H1 (cell line): ENCODE measurements at regions not wholly inside any gene's neighbourhood (a gene's known extent, or its start where the extent isn't known, plus 50 kb on each side); places are given as distances from the start of the nearest gene placed in this dataset.

Experiments
- CTCF ChIA-PET: fragments of 300-600 bp; sonication (Branson Sonifier 250); formaldehyde crosslinking; loops from one replicate; lab custom pipeline; 2021; ENCODE audit not compliant: partially characterized antibody; lab: Charles Lee
- POLR2A ChIA-PET: fragments of 300-600 bp; sonication (Branson Sonifier 250); formaldehyde crosslinking; loops from one replicate; lab custom pipeline; 2021; ENCODE audit warnings: inconsistent platforms; ENCODE audit not compliant: partially characterized antibody; lab: Charles Lee
- DNase-seq, 2 experiments: peaks; one replicate each; pipeline versions ENCODE4 v3.0.0 to v3.0.0-alpha.2; 2010 to 2022; ENCODE audit warnings: low spot score in 2 of 2, low read depth in 1 of 2, mixed read lengths in 1 of 2
- FAIRE-seq: peaks from 2 replicates; lab custom pipeline; 2011; peaks lifted over from hg19 to GRCh38; lab: Jason Lieb, UNC
- H2AFZ ChIP-seq: 2 replicates; pipeline ENCODE4 v1.8.1; 2012; ENCODE audit warnings: low read length, inconsistent platforms
- H2AK5ac ChIP-seq: 2 replicates; pipeline ENCODE4 v1.6.1; 2013; ENCODE audit warnings: low read depth, low read length
- H2BK120ac ChIP-seq: replicated peaks from 2 replicates; pipeline ENCODE3; 2013; ENCODE audit warnings: low read depth, low read length, inconsistent platforms
- H2BK12ac ChIP-seq: 2 replicates; pipeline ENCODE4 v1.6.1; 2013; ENCODE audit warnings: low read depth, low read length
- H2BK15ac ChIP-seq: 2 replicates; pipeline ENCODE4 v1.6.1; 2013; ENCODE audit warnings: low read length
- H2BK20ac ChIP-seq: 2 replicates; pipeline ENCODE4 v1.6.1; 2013; ENCODE audit warnings: low read length
- H2BK5ac ChIP-seq: 2 replicates; pipeline ENCODE4 v1.6.1; 2013; ENCODE audit warnings: low read depth, low read length
- H3K14ac ChIP-seq: 2 replicates; pipeline ENCODE4 v1.6.1; 2013; ENCODE audit warnings: inconsistent platforms; ENCODE audit not compliant: insufficient read length
- H3K18ac ChIP-seq: 2 replicates; pipeline ENCODE4 v1.6.1; 2013; ENCODE audit warnings: low read length; ENCODE audit errors: extremely low read depth
- H3K23ac ChIP-seq: 2 replicates; pipeline ENCODE4 v1.6.1; 2013; ENCODE audit warnings: inconsistent platforms; ENCODE audit not compliant: insufficient read length
- H3K23me2 ChIP-seq: 2 replicates; pipeline ENCODE4 v1.6.1; 2013; ENCODE audit warnings: low read depth, low read length
- H3K27ac ChIP-seq: 2 replicates; pipeline ENCODE4 v1.6.1; 2011; ENCODE audit warnings: low read depth, low read length, inconsistent platforms
- H3K27me3 ChIP-seq, 4 experiments: replicated peaks in 1 of 4; 1 replicate in 1 of 4; 2 replicates in 3 of 4; pipeline versions ENCODE4 v1.6.1 to v1.8.1; 2011 to 2013; ENCODE audit warnings: low read length in 3 of 4, mild to moderate bottlenecking in 3 of 4, inconsistent platforms in 2 of 4, mixed read lengths in 2 of 4, moderate library complexity in 1 of 4; ENCODE audit not compliant: control insufficient read depth in 3 of 4, insufficient read depth in 3 of 4; ENCODE audit errors: extremely low read depth in 1 of 4
- H3K36me3 ChIP-seq, 4 experiments: 2 replicates each; pipeline versions ENCODE4 v1.6.1 to v1.8.1; 2011 to 2013; ENCODE audit warnings: mild to moderate bottlenecking in 4 of 4, low read length in 3 of 4, moderate library complexity in 2 of 4, control low read depth in 1 of 4, inconsistent platforms in 1 of 4; ENCODE audit not compliant: insufficient read depth in 4 of 4, control insufficient read depth in 2 of 4
- H3K4ac ChIP-seq: replicated peaks from 2 replicates; pipeline ENCODE3; 2013; ENCODE audit warnings: low read length, low read depth, mixed read lengths, inconsistent platforms; ENCODE audit not compliant: insufficient read length
- H3K4me1 ChIP-seq, 4 experiments: replicated peaks in 1 of 4; 1 replicate in 1 of 4; 2 replicates in 3 of 4; pipeline versions ENCODE4 v1.6.1 to v1.8.1; 2011 to 2013; ENCODE audit warnings: low read length in 3 of 4, inconsistent platforms in 2 of 4, mixed read lengths in 1 of 4; ENCODE audit not compliant: insufficient read depth in 4 of 4, control insufficient read depth in 3 of 4
- H3K4me2 ChIP-seq, 2 experiments: 2 replicates each; pipeline versions ENCODE4 v1.6.1 to v1.8.1; 2011 to 2013; ENCODE audit warnings: low read depth in 2 of 2, low read length in 2 of 2, control low read depth in 1 of 2, inconsistent platforms in 1 of 2, mild to moderate bottlenecking in 1 of 2; ENCODE audit not compliant: insufficient read depth in 1 of 2
- H3K4me3 ChIP-seq, 4 experiments: fragments of 200-600, 300-600 bp in 1 of 4; sonication (generic), shearing (Covaris generic), sonication (Bioruptor Twin) in 1 of 4; 2 replicates each; pipeline versions ENCODE4 v1.5.1 to v1.8.1; 2011 to 2016; ENCODE audit warnings: low read length in 4 of 4, low read depth in 3 of 4, control low read depth in 2 of 4, inconsistent platforms in 2 of 4, mild to moderate bottlenecking in 2 of 4, mixed read lengths in 1 of 4, moderate library complexity in 1 of 4; ENCODE audit not compliant: insufficient read depth in 2 of 4; ENCODE audit errors: extremely low read depth in 1 of 4
- H3K56ac ChIP-seq: replicated peaks from 2 replicates; pipeline ENCODE3; 2013; ENCODE audit warnings: low read depth, mild to moderate bottlenecking, mixed read lengths, low read length, inconsistent platforms; ENCODE audit not compliant: insufficient read length
- H3K79me1 ChIP-seq: 2 replicates; pipeline ENCODE4 v1.6.1; 2013; ENCODE audit warnings: low read depth, low read length, control low read depth
- H3K79me2 ChIP-seq, 2 experiments: 2 replicates each; pipeline versions ENCODE4 v1.6.1 to v1.8.1; 2012 to 2013; ENCODE audit warnings: low read length in 2 of 2, mild to moderate bottlenecking in 2 of 2, inconsistent platforms in 1 of 2; ENCODE audit not compliant: insufficient read depth in 2 of 2, control insufficient read depth in 1 of 2
- H3K9ac ChIP-seq, 4 experiments: replicated peaks in 1 of 4; 1 replicate in 1 of 4; 2 replicates in 3 of 4; pipeline versions ENCODE4 v1.6.1 to v1.8.1; 2011 to 2013; ENCODE audit warnings: low read depth in 3 of 4, low read length in 3 of 4, control low read depth in 2 of 4, mild to moderate bottlenecking in 2 of 4, moderate library complexity in 2 of 4, inconsistent platforms in 1 of 4; ENCODE audit errors: extremely low read depth in 1 of 4
- H3K9me3 ChIP-seq, 2 experiments: 2 replicates each; pipeline versions ENCODE4 v1.6.1 to v1.8.1; 2012 to 2013; ENCODE audit warnings: mild to moderate bottlenecking in 2 of 2, moderate library complexity in 2 of 2, control low read depth in 1 of 2, inconsistent platforms in 1 of 2, low read depth in 1 of 2, low read length in 1 of 2, mixed read lengths in 1 of 2; ENCODE audit not compliant: insufficient read depth in 2 of 2
- H4K20me1 ChIP-seq, 2 experiments: replicated peaks in 1 of 2; 2 replicates each; pipeline versions ENCODE3 to v1.8.1; 2011 to 2013; ENCODE audit warnings: inconsistent platforms in 2 of 2, low read length in 2 of 2, mild to moderate bottlenecking in 1 of 2; ENCODE audit not compliant: insufficient read depth in 2 of 2, control insufficient read depth in 1 of 2
- H4K5ac ChIP-seq: 2 replicates; pipeline ENCODE4 v1.6.1; 2013; ENCODE audit warnings: low read length, low read depth, mixed read lengths, inconsistent platforms; ENCODE audit not compliant: insufficient read length
- H4K8ac ChIP-seq: 2 replicates; pipeline ENCODE4 v1.8.0; 2013; ENCODE audit warnings: mild to moderate bottlenecking, moderate library complexity, low read length, inconsistent platforms; ENCODE audit not compliant: insufficient read depth; ENCODE audit errors: extremely low read depth
- H4K91ac ChIP-seq: replicated peaks from 2 replicates; pipeline ENCODE3; 2013; ENCODE audit warnings: low read length, mixed read lengths, inconsistent platforms; ENCODE audit not compliant: insufficient read length
- MAFK ChIP-seq: IDR thresholded peaks from 2 replicates; pipeline ENCODE4 v1.6.1; 2012; ENCODE audit warnings: low read depth, mild to moderate bottlenecking, improper control_type of control experiment, low read length
- NANOG ChIP-seq: IDR thresholded peaks from 2 replicates; pipeline ENCODE4 v1.6.1; 2011; ENCODE audit warnings: low read length, low read depth, mild to moderate bottlenecking, inconsistent platforms; ENCODE audit not compliant: insufficient read depth, poor library complexity, severe bottlenecking
- SIN3A ChIP-seq, 2 experiments: IDR thresholded peaks in 1 of 2; conservative IDR thresholded peaks in 1 of 2; 2 replicates each; pipeline ENCODE4 v1.6.1; 2011 to 2012; ENCODE audit warnings: low read length in 2 of 2, improper control_type of control experiment in 1 of 2, low read depth in 1 of 2, mild to moderate bottlenecking in 1 of 2
- SRF ChIP-seq: IDR thresholded peaks from 2 replicates; pipeline ENCODE4 v1.6.1; 2011; ENCODE audit warnings: mild to moderate bottlenecking, low read depth, low read length, moderate library complexity
- WGBS, 2 experiments: shearing (Covaris generic) in 1 of 2; methylation state at CpG; one replicate each; pipeline versions ENCODE4 v1.1.6 to v1.1.7; 2013 to 2015; ENCODE audit warnings: low lambda C conversion rate in 2 of 2, mixed read lengths in 2 of 2, inconsistent platforms in 1 of 2, low coverage in 1 of 2, missing lambda C conversion rate in 1 of 2; ENCODE audit not compliant: insufficient replicate concordance in 2 of 2, insufficient coverage in 1 of 2, insufficient read length in 1 of 2; ENCODE audit errors: extremely low coverage in 1 of 2, missing lambda C conversion rate in 1 of 2; 5-methylcytosine and 5-hydroxymethylcytosine counted together

DNA sequence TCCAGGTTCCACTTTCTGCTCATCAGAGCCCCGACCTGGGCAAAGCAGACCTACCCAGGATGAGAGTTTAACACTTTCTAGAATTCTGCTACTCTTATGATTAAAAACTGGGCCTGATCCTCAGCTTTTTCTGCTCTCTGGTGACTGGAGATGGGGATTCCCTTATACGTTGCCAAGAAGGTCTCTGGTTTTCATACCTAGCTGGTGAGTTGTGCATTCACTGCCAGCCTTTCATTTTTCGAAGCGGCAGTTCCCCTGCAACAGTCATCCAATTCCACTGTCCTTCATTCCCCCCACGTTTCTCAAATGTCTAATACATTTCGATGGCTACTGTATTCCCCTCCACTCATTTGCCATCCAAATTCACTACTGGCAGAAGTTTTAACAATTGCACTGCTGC, 135.3 kb downstream of the ADSS2 start:
- FAIRE-seq: no peak
- Histone ChIP-seq H2BK5ac (no peak overlapping the region), H3K79me2 (no peaks in the 10 kb centered on the region), H3K36me3 (no peaks in the 10 kb centered on the region), H3K4me3 (no peak overlapping the region), H3K23me2 (no peaks in the 10 kb centered on the region; the same call in 1 of the 2 replicates), H3K4me2 (no peak overlapping the region), H4K91ac (no peak overlapping the region), H3K27ac (no peak overlapping the region), H3K27me3 (no peaks in the 10 kb centered on the region), H3K18ac (no peak overlapping the region), H3K4ac (no peak overlapping the region), H4K5ac (no peak overlapping the region), H3K14ac (no peak overlapping the region), H2BK15ac (no peak overlapping the region), H3K79me1 (no peaks in the 10 kb centered on the region), H3K9me3 (no peaks in the 10 kb centered on the region), H3K4me1 (no peaks in the 10 kb centered on the region)
- ChIA-PET CTCF (interaction anchor here (1.3 kb wide), 1 partner anchor 19 kb away, joined by 4 read pairs; no protein-coding TSS in a partner anchor), POLR2A (no interaction called here)
- TF ChIP-seq NANOG (no peak), SIN3A (conservative IDR thresholded peaks at IDR 0.05 in 1 of 2, IDR thresholded peaks at IDR 0.05 in 1 of 2; ENCODE audit: low read depth in 1 of 2, low read length in 2 of 2) (no peak), MAFK (no peak), SRF (no peak)
- TF ChIP-seq, all 59 proteins: peak for 0
- Histone ChIP-seq H2AK5ac (no peak overlapping the region), H3K9ac (no peak overlapping the region), H3K56ac (no peak overlapping the region), H4K8ac (no peak overlapping the region), H4K20me1 (no peaks in the 10 kb centered on the region), H2BK20ac (no peak overlapping the region), H3K23ac (no peak overlapping the region), H2BK120ac (no peak overlapping the region), H2BK12ac (no peak overlapping the region), H2AFZ (no peak overlapping the region)
- DNase-seq: no peak
- WGBS, 2 experiments: 85% methylated on average over 6 of the region's 6 CpGs; no CpG with 5 or more reads in 1 of the 2 experiments
